WTC11 (cell line): ENCODE measurements at regions not wholly inside any gene's neighbourhood (a gene's known extent, or its start where the extent isn't known, plus 50 kb on each side); places are given as distances from the start of the nearest gene placed in this dataset.

Source experiments
- ATAC-seq: fragments of 200-7000 bp; cut with Tn5 transposase; 2 replicates; pipeline ENCODE4 v1.10.0; 2021; ENCODE audit warnings: mild to moderate bottlenecking, moderate library complexity
- CTCF ChIA-PET: fragments of 300-600 bp; sonication (Branson Sonifier 250); formaldehyde crosslinking; loops from one replicate; lab custom pipeline; 2021; ENCODE audit warnings: antibody characterized with exemption; lab: Charles Lee
- POLR2A ChIA-PET: fragments of 350-600 bp; sonication (Branson Sonifier 250); formaldehyde crosslinking; loops from one replicate; lab custom pipeline; 2021; ENCODE audit warnings: antibody characterized with exemption; lab: Charles Lee
- DNase-seq: peaks from one replicate; pipeline ENCODE4 v3.0.0; 2021; ENCODE audit warnings: low spot score
- H3K27ac Mint-ChIP-seq: 2 replicates; pipeline ENCODE4 v1.8.0; 2021; ENCODE audit warnings: mixed read lengths
- H3K27me3 Mint-ChIP-seq: 2 replicates; pipeline ENCODE4 v1.8.0; 2021; ENCODE audit warnings: low read depth, mild to moderate bottlenecking, moderate library complexity, mixed read lengths
- H3K36me3 Mint-ChIP-seq: 2 replicates; pipeline ENCODE4 v1.8.0; 2021; ENCODE audit warnings: mixed read lengths
- H3K4me1 Mint-ChIP-seq: 2 replicates; pipeline ENCODE4 v1.8.0; 2022; ENCODE audit warnings: mixed read lengths
- H3K4me3 Mint-ChIP-seq: 2 replicates; pipeline ENCODE4 v1.8.0; 2021; ENCODE audit warnings: mild to moderate bottlenecking, moderate library complexity, mixed read lengths
- H3K9me3 Mint-ChIP-seq: 2 replicates; pipeline ENCODE4 v1.8.0; 2021; ENCODE audit warnings: mixed read lengths
- ATF1 ChIP-seq: sonication (generic); formaldehyde crosslinking; IDR thresholded peaks from 2 replicates; pipeline ENCODE4 v1.8.1; 2023; ENCODE audit warnings: mild to moderate bottlenecking, moderate library complexity, missing genetic modification reagents
- ETV6 ChIP-seq: sonication (generic); formaldehyde crosslinking; IDR thresholded peaks from 2 replicates; pipeline ENCODE4 v1.8.1; 2022; ENCODE audit warnings: mild to moderate bottlenecking, missing genetic modification reagents
- PRRX2 ChIP-seq: fragments of 250-450 bp; sonication (Bioruptor Pico); IDR thresholded peaks from 2 replicates; pipeline ENCODE4 v1.8.0; 2021; ENCODE audit warnings: mild to moderate bottlenecking
- RORB ChIP-seq: fragments of 250-450 bp; sonication (Bioruptor Pico); IDR thresholded peaks from 2 replicates; pipeline ENCODE4 v1.9.0; 2021; ENCODE audit warnings: mild to moderate bottlenecking
- SOX15 ChIP-seq: fragments of 250-450 bp; sonication (Bioruptor Pico); IDR thresholded peaks from 2 replicates; pipeline ENCODE4 v1.9.0; 2021; ENCODE audit warnings: mild to moderate bottlenecking
- TEAD1 ChIP-seq: sonication (generic); formaldehyde crosslinking; IDR thresholded peaks from 2 replicates; pipeline ENCODE4 v1.8.0; 2022; ENCODE audit warnings: mild to moderate bottlenecking, missing genetic modification reagents
- TF ChIP-seq, protein P1 (sequence below): sonication (generic); formaldehyde crosslinking; IDR thresholded peaks from 2 replicates; pipeline ENCODE4 v1.8.1; 2023; ENCODE audit warnings: mild to moderate bottlenecking, missing genetic modification reagents, borderline replicate concordance
- TF ChIP-seq, protein P2 (sequence below): sonication (generic); formaldehyde crosslinking; IDR thresholded peaks from 2 replicates; pipeline ENCODE4 v1.8.1; 2023; ENCODE audit warnings: mild to moderate bottlenecking, missing genetic modification reagents, moderate library complexity
- TF ChIP-seq, protein P3 (sequence below): sonication (generic); formaldehyde crosslinking; IDR thresholded peaks from 2 replicates; pipeline ENCODE4 v1.8.0; 2023; ENCODE audit warnings: missing genetic modification reagents, mild to moderate bottlenecking, borderline replicate concordance
- TF ChIP-seq, protein P4 (sequence below): sonication (generic); formaldehyde crosslinking; IDR thresholded peaks from 2 replicates; pipeline ENCODE4 v1.8.0; 2023; ENCODE audit warnings: missing genetic modification reagents

DNA sequence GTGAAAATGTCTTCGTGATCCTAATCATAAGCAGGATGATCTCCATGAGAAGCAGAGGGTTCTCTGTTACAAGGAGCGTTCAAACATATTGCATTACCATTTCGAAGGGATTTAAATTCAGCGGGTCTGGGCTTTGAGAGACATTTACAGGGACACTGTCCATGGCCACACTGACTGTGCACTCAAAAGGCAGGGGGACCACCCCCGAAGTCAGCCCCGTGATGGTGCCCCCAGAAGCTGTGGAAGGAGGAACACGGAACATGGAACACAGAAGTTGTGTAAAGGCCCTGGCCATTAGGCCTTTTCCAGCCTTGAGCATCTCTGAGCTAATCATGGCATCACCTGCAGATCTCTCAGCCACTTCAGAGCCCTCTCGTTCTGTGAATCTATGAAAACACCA lies 268.4 kb upstream of the MYT1L start:
- ChIA-PET CTCF (no interaction called here), POLR2A (no interaction called here)
- H3K27ac Mint-ChIP-seq: no peak overlapping the region
- H3K4me3 Mint-ChIP-seq: no peak overlapping the region
- no peak for ATAC-seq
- no peak for DNase-seq
- H3K36me3 Mint-ChIP-seq: peaks cover 6% of the 10 kb centered on the region
- TF ChIP-seq, protein P1, sequence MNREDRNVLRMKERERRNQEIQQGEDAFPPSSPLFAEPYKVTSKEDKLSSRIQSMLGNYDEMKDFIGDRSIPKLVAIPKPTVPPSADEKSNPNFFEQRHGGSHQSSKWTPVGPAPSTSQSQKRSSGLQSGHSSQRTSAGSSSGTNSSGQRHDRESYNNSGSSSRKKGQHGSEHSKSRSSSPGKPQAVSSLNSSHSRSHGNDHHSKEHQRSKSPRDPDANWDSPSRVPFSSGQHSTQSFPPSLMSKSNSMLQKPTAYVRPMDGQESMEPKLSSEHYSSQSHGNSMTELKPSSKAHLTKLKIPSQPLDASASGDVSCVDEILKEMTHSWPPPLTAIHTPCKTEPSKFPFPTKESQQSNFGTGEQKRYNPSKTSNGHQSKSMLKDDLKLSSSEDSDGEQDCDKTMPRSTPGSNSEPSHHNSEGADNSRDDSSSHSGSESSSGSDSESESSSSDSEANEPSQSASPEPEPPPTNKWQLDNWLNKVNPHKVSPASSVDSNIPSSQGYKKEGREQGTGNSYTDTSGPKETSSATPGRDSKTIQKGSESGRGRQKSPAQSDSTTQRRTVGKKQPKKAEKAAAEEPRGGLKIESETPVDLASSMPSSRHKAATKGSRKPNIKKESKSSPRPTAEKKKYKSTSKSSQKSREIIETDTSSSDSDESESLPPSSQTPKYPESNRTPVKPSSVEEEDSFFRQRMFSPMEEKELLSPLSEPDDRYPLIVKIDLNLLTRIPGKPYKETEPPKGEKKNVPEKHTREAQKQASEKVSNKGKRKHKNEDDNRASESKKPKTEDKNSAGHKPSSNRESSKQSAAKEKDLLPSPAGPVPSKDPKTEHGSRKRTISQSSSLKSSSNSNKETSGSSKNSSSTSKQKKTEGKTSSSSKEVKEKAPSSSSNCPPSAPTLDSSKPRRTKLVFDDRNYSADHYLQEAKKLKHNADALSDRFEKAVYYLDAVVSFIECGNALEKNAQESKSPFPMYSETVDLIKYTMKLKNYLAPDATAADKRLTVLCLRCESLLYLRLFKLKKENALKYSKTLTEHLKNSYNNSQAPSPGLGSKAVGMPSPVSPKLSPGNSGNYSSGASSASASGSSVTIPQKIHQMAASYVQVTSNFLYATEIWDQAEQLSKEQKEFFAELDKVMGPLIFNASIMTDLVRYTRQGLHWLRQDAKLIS (CRISPR knock-in tag): no peak
- TF ChIP-seq SOX15 (CRISPR knock-in tag): no peak
- H3K9me3 Mint-ChIP-seq: peaks cover 14% of the 10 kb centered on the region
- no peaks in the 10 kb centered on the region for H3K27me3 Mint-ChIP-seq
- H3K4me1 Mint-ChIP-seq: peaks cover 12% of the 10 kb centered on the region

DNA sequence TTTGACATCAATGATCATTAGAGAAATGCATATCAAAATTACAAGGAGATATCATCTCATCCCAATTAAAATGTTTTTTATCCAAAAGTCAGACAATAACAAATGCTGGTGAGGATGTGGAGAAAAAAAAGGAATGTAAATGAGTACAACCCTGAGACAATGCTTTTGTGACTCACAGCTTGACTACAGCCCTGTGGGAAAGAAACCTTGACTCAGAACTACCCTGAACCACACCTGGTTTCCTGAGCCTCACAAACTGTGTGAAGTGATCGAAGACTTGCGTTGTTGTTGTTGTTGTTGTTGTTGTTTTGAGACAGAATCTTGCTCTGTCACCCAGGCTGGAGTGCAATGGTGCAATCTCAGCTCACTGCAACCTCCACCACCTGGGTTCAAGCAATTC lies 266.6 kb upstream of the MYT1L start:
- Mint-ChIP-seq H3K9me3 (peaks cover 18% of the 10 kb centered on the region), H3K36me3 (peaks cover 6% of the 10 kb centered on the region), H3K4me1 (peaks cover 12% of the 10 kb centered on the region), H3K27ac (no peak overlapping the region; the same call in 1 of the 2 replicates), H3K4me3 (no peak overlapping the region), H3K27me3 (no peaks in the 10 kb centered on the region)
- TF ChIP-seq PRRX2 (CRISPR knock-in tag): no peak
- CTCF ChIA-PET: no interaction called here
- no peak for ATAC-seq
- POLR2A ChIA-PET: no interaction called here
- no peak for DNase-seq

DNA sequence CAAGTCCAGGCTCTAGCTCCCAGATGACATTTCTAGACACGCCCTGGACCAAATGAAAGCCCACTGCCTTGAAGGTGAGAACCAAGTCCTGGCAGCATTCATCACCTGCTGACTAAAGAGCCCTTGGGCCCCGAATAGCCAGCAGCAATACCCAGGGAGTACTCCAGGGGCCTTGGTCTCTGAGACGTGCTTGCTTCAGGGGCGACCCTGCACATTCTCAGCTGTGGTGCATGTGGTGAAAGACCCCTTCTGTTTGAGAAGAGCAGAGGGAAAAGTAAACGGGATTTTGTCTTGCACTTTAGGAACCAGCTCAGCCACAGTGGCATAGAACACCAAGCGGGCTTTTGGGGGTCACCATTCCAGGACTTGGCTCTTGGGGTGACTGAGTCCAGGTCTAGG lies 260.5 kb upstream of the MYT1L start:
- ATAC-seq (no peak), DNase-seq (no peak)
- ChIA-PET CTCF (no interaction called here), POLR2A (no interaction called here)
- peaks cover 8% of the 10 kb centered on the region for H3K4me1 Mint-ChIP-seq
- H3K27me3 Mint-ChIP-seq: no peaks in the 10 kb centered on the region
- H3K4me3 Mint-ChIP-seq: no peak overlapping the region
- TF ChIP-seq ATF1 (CRISPR knock-in tag) (no peak), RORB (CRISPR knock-in tag) (no peak), ETV6 (CRISPR knock-in tag) (no peak), PRRX2 (CRISPR knock-in tag) (no peak), TEAD1 (no peak)
- TF ChIP-seq, protein P2, sequence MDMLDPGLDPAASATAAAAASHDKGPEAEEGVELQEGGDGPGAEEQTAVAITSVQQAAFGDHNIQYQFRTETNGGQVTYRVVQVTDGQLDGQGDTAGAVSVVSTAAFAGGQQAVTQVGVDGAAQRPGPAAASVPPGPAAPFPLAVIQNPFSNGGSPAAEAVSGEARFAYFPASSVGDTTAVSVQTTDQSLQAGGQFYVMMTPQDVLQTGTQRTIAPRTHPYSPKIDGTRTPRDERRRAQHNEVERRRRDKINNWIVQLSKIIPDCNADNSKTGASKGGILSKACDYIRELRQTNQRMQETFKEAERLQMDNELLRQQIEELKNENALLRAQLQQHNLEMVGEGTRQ: no peak
- TF ChIP-seq, protein P3, sequence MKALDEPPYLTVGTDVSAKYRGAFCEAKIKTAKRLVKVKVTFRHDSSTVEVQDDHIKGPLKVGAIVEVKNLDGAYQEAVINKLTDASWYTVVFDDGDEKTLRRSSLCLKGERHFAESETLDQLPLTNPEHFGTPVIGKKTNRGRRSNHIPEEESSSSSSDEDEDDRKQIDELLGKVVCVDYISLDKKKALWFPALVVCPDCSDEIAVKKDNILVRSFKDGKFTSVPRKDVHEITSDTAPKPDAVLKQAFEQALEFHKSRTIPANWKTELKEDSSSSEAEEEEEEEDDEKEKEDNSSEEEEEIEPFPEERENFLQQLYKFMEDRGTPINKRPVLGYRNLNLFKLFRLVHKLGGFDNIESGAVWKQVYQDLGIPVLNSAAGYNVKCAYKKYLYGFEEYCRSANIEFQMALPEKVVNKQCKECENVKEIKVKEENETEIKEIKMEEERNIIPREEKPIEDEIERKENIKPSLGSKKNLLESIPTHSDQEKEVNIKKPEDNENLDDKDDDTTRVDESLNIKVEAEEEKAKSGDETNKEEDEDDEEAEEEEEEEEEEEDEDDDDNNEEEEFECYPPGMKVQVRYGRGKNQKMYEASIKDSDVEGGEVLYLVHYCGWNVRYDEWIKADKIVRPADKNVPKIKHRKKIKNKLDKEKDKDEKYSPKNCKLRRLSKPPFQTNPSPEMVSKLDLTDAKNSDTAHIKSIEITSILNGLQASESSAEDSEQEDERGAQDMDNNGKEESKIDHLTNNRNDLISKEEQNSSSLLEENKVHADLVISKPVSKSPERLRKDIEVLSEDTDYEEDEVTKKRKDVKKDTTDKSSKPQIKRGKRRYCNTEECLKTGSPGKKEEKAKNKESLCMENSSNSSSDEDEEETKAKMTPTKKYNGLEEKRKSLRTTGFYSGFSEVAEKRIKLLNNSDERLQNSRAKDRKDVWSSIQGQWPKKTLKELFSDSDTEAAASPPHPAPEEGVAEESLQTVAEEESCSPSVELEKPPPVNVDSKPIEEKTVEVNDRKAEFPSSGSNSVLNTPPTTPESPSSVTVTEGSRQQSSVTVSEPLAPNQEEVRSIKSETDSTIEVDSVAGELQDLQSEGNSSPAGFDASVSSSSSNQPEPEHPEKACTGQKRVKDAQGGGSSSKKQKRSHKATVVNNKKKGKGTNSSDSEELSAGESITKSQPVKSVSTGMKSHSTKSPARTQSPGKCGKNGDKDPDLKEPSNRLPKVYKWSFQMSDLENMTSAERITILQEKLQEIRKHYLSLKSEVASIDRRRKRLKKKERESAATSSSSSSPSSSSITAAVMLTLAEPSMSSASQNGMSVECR: no peak
- TF ChIP-seq, protein P4, sequence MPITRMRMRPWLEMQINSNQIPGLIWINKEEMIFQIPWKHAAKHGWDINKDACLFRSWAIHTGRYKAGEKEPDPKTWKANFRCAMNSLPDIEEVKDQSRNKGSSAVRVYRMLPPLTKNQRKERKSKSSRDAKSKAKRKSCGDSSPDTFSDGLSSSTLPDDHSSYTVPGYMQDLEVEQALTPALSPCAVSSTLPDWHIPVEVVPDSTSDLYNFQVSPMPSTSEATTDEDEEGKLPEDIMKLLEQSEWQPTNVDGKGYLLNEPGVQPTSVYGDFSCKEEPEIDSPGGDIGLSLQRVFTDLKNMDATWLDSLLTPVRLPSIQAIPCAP (CRISPR knock-in tag): no peak
- H3K27ac Mint-ChIP-seq: no peak overlapping the region
- H3K9me3 Mint-ChIP-seq: peaks cover 13% of the 10 kb centered on the region
- peaks cover 6% of the 10 kb centered on the region for H3K36me3 Mint-ChIP-seq
